C4-2B (cell line): ENCODE measurements at regions not wholly inside any gene's neighbourhood (a gene's known extent, or its start where the extent isn't known, plus 50 kb on each side); places are given as distances from the start of the nearest gene placed in this dataset.

Experiments used
- CTCF ChIP-seq: fragments of 450-650 bp; conservative IDR thresholded peaks from 2 replicates; pipeline ENCODE4 v1.5.1; 2017; ENCODE audit warnings: mild to moderate bottlenecking
- ZFX ChIP-seq: fragments of 450-650 bp; IDR thresholded peaks from 2 replicates; pipeline ENCODE4 v1.6.1; 2017

- no peak for TF ChIP-seq CTCF
- TF ChIP-seq ZFX: no peak
Observed at GRCh38 chr1:214228976-214229375, 52.0 kb upstream of the SMYD2 start.
